GM12874 (cell line): ENCODE measurements at regions not wholly inside any gene's neighbourhood (a gene's known extent, or its start where the extent isn't known, plus 50 kb on each side); places are given as distances from the start of the nearest gene placed in this dataset.

Experiments
- TF ChIP-seq, protein P1 (sequence below): IDR thresholded peaks from 2 replicates; pipeline ENCODE4 v1.5.1; 2011; ENCODE audit warnings: low read depth, mild to moderate bottlenecking, control low read depth, low read length, moderate library complexity; ENCODE audit not compliant: insufficient read depth

DNA sequence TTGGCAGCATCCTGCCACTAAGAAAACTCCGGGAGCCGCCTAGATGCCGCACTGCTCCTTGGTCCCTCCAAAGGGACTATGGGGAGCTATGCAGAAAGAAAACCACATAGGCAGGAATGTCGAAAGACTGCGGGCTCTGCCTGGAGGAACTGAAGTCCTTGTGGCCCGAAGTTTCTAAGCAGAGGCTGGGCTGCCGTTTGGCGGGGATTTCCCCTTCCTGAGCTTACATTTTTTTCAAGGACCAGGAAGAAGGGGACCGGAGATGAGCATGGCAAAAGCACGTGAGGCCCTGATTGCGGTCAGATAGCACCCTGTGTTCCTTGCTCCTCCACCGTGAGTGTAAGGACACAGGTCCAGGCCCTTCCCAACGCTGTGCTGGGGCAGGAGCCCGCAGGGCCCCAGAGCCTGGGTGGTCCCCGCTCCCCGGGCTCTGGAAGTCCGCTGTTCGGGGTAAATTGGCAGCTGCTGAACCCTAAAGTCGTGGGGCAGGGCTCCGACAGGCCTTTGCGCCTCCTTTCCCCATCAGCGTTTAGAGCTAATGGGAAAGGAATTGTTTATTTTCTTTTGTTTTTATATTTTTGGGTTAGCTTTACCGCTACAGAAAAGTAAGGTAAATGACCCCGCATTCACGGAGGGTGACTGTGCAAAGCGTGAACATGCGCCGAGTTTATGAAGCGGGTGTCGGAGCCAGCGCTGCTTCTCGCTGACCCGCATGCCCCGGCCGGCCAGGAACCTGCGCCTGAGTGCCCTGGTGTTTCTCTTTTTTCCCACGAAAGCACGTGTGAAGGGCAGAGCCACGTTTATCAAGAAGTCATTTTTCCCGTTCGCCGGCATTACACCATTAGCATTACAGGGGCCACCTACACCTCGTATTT is 356.5 kb upstream of the ZNF32 start:
- TF ChIP-seq, protein P1, sequence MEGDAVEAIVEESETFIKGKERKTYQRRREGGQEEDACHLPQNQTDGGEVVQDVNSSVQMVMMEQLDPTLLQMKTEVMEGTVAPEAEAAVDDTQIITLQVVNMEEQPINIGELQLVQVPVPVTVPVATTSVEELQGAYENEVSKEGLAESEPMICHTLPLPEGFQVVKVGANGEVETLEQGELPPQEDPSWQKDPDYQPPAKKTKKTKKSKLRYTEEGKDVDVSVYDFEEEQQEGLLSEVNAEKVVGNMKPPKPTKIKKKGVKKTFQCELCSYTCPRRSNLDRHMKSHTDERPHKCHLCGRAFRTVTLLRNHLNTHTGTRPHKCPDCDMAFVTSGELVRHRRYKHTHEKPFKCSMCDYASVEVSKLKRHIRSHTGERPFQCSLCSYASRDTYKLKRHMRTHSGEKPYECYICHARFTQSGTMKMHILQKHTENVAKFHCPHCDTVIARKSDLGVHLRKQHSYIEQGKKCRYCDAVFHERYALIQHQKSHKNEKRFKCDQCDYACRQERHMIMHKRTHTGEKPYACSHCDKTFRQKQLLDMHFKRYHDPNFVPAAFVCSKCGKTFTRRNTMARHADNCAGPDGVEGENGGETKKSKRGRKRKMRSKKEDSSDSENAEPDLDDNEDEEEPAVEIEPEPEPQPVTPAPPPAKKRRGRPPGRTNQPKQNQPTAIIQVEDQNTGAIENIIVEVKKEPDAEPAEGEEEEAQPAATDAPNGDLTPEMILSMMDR = no peak

DNA sequence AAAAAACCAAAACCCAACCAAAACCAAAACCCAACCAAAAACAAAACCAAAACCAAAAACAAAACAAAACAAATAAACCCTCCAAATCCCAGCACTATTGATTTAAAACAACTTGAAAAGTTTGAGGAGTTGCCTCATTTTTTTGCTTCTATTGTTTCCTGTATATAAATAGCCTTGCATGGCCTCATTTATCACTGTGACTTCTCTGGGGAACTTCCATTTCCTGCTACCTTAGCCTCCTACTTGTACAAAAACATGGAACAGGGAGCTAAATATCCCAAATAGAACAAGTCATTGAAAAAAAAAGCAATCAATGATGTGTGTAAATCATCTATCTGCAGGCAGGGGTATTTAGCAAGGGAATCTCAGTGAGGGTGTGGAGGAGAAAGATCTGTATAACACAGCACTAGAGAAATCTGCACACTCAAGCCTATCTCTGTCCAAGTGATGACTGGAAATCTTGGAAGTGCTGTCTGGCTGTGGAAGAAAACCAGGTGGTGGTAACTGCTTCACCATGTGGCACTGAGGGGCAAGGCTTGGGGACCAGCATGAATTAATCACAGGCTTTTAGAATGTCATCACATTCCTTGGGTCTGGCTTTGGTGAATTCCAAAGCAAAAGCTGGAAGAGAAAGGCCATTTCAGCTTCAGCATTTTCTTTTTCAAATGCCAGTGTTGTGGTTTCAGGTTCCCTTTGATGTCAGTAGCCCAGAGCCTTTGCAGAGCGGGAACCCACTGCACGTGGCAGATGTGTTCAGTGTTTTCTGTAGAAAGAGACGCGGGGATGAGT is 349.5 kb upstream of the ZNF32 start:
- TF ChIP-seq, protein P1 = no peak

DNA sequence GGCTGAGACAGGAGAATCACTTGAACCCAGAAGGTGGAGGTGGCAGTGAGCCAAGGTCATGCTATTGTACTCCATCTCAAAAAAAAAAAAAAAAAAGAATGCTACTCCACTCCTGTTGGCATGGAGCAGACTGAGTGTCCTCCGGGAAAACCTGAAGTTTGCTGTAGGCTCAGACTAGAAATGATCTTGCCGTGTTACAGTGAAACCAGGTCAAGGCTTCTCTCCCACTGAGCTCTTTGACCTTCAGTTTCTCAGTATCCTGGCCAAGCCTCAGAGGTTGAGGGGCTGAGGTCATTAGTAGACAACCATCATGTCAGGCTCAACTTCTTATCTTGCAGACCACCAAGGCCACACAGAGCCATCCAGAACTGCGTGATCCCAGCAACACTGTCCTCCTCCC is 348.6 kb upstream of the ZNF32 start:
- TF ChIP-seq, protein P1 = no peak

DNA sequence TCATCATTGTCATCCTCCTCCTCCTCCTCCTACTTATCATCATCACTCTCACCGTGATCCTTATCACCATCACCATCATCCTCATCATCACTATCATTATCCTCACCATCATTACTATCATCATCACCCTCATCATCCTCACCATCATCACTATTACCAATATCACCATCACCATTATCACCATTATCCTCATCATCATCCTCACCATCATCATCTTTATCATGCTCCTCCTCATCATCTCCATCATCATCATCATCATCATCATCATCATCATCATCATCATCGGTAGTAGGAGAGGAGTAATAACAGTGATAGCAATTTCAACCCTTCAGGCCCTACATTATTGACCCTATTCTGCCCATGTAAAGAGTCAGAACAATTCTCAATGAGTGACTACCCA is 345.9 kb upstream of the ZNF32 start:
- TF ChIP-seq, protein P1 = no peak

DNA sequence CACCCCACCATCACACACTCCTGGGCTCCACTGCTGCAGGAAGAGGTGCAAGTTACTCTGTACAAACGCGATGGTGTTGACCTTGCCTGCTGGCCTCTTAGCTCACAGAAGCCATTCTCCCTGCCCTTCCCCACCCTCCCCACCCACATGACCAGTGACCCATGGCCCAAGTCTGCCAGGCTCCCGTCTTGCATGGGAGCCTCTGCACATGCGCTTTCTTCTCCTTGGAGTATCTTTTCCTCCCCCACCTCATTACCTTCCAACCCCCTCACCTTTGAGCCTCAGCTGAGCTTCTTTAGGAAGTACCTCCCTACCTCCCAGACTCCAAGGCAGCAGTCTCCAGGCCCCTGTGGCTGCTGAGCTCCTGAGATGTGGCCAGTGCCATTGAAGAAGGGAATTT is 337.7 kb upstream of the ZNF32 start:
- TF ChIP-seq, protein P1 = no peak

DNA sequence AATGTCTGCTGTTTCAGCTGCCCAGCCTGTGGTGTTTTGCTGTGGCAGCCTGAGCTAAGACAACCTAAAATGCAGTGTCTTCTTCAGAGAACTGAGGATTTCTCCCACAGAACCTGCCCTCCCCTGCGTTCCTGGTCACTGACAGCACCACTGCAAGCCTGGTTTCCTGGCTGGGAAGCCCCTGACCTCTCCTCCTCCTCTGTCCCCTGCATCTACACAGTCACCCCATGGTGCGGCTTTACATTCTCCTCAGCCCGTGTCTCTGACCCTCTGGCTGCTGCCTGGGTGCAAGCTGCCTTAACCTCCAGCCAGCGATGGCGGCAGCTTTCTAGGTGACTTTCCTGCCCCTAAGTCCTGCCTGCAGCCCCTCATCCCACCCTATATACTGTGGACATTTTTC is 337.3 kb upstream of the ZNF32 start:
- TF ChIP-seq, protein P1 = no peak

DNA sequence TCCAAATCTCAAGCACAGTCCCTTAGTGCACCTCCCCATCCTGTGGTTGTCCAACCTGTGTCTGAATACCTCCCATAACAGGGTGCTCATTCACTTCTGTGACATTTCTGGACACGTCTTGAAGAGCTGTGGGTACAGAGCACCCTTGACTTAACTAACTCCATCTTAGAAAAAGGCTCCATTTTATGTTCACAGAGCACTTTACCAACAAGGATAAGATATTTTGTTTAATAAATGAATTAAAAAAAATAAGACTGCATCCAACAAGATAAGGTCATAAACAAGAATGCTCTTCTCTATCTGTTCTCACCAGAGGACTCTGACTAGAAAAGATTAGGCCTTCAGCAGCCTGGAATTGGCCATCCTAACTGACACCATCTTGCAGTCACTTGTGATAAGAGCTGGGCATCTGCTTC is 335.2 kb upstream of the ZNF32 start:
- TF ChIP-seq, protein P1 = no peak
